ENCODE measurements at regions not wholly inside any gene's neighbourhood (a gene's known extent, or its start where the extent isn't known, plus 50 kb on each side); places are given as distances from the start of the nearest gene placed in this dataset.

GRCh38 chr2:118769707-118770400, 77.6 kb downstream of the EN1 start:
- TF ChIP-seq CTCF (IDR thresholded peaks at IDR 0.05) = no peak
- TF ChIP-seq POLR2A (IDR thresholded peaks at IDR 0.05) = no peak
